ENCODE measurements at regions not wholly inside any gene's neighbourhood (a gene's known extent, or its start where the extent isn't known, plus 50 kb on each side); places are given as distances from the start of the nearest gene placed in this dataset.
"Not testable (repeated sequence)": the region's sequence is repeated elsewhere in the genome, so short reads cannot be mapped to it uniquely, and the experiment has no call there.

DNA sequence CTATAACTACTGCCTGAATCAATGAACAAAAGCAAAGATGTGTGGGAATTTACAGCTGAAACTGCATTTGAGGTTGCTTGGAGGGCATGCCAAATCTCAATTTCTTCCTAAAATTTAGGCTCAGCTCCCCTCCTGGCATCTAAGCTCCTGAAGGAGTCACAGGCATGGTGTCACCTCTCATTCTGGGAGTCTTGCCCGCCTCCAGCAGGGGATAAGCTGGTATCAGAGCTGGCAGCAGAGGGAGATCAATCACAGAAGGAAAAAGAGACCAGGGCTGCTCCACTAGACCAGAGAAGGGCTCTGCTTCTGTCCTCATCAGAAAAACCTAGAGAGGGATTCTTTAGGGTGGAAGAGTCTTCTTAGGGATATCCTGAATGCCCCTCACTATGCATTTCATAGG lies 150.4 kb upstream of the SLC6A11 start:
- DNase-seq (ENCODE audit: low spot score): no peak

GRCh38 chr3:10666621-10667020 lies 149.4 kb upstream of the SLC6A11 start:
- no peak for DNase-seq (ENCODE audit: low spot score)

DNA sequence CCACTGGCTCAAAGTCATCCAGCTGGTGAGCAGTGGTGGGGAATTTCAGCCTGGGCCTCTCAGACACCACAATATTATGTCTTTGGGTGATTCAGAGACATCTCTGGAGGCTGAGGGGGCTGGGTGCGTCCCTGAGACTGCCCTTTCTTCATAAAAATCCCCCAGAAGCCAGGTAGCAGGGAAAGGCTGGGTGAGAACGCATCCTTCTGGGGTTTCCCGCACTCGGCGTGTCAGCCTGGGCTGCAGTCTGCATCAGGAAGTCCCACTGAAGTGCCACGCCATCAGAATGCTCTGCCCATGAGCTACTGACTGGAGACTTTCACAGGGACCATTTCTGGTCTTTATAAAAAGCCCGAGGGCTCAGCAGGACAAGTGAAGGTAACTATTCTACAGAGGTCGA lies 148.8 kb upstream of the SLC6A11 start:
- no peak for DNase-seq (ENCODE audit: low spot score)

- DNase-seq (ENCODE audit: low spot score): no peak
Observed at GRCh38 chr3:10667901-10668476, 148.0 kb upstream of the SLC6A11 start.

DNA sequence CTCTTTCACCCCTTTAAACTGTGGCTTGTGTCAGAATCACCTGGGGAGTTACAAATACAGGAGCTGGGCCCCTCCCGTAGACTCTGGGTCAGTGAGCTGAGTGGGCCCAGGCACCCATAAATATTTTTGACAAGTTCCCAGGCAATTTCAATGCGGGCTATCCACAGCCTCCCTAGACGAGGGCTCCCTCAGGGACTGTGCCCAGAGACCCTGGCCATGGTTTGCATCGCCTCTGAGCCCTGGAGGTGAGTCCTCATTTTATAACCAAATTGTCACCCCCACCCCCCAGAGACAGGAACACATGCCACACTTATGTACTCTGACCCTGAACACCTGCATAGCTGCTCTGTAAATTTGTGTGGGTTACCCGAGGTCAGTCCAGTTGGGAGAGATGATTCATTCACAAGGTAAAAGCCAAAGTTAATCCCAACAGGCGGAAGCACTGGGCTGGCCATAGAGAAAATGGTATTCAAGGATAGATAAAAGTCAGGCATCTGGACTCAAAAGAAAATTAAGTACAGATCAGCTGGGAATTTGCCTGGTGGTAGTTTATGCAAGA lies 146.5 kb upstream of the SLC6A11 start:
- no peak for DNase-seq (ENCODE audit: low spot score)

DNA sequence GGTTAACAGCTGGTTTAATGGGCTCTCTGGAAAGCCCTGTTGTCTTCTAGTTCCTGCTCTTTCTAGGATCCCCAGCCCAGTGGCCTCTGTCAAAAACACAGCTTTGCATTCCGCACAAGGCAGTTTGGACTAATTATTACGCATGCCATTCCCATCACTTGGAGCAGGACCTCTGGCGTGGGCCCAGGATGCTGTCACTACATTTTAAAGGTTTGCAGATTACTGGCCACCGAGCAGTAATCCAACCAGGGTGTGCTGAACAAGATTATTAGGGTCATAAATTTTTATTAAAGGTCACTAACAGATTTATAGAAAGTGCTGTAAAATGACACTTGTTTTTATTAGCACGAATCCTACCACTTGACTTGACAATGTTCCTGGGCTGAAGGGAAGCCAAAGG lies 143.6 kb upstream of the SLC6A11 start:
- no peak for DNase-seq (ENCODE audit: low spot score)

GRCh38 chr3:10674578-10674977 lies 141.4 kb upstream of the SLC6A11 start:
- DNase-seq (ENCODE audit: low spot score): no peak

DNA sequence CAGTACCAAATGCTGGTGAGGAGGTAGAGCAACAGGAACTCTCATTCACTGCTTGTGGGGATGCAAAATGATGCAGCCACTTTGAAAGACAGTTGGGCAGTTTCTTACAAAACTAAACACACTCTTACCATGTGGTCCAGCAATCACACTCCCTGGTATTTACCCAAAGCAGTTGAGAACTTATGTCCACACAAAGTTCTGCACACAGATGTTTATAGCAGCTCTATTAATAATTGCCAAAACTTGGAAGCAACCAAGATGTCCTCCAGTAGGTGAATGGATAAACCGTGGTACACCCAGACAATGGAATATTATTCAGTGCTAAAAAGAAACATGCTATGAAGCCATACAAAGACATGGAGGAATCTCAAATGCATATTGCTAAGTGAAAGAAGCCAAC lies 139.1 kb upstream of the SLC6A11 start:
- DNase-seq (ENCODE audit: low spot score): no peak

GRCh38 chr3:10678796-10679376 lies 137.1 kb upstream of the SLC6A11 start:
- DNase-seq (ENCODE audit: low spot score): no peak

GRCh38 chr3:10680796-10681195 lies 135.2 kb upstream of the SLC6A11 start:
- no peak for DNase-seq (ENCODE audit: low spot score)

GRCh38 chr3:10682692-10683091 lies 133.3 kb upstream of the SLC6A11 start:
- DNase-seq (ENCODE audit: low spot score): no peak

DNA sequence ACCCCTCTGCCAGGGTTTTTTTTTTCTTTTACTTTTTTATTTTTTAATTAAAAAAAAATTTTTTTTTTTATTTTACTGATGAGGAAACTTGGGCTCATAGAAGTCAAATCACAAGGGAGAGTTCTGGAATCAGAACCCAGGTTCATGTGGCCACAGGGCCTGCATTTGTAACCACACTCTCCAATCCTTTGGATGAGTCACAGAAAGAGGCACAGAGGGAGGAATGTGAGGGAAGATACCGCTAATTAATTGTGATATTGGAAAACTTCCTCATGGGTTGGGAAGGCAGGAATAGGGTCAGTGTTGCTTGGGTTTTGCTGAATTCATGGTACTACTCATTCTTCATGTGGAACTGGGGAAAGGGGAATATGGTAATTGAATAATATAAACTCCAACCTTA lies 132.9 kb upstream of the SLC6A11 start:
- DNase-seq (ENCODE audit: low spot score): no peak

GRCh38 chr3:10688126-10688525 lies 127.9 kb upstream of the SLC6A11 start:
- no peak for DNase-seq (ENCODE audit: low spot score)

- DNase-seq (ENCODE audit: low spot score): no peak
Observed at GRCh38 chr3:10688548-10689172, 127.4 kb upstream of the SLC6A11 start.

DNA sequence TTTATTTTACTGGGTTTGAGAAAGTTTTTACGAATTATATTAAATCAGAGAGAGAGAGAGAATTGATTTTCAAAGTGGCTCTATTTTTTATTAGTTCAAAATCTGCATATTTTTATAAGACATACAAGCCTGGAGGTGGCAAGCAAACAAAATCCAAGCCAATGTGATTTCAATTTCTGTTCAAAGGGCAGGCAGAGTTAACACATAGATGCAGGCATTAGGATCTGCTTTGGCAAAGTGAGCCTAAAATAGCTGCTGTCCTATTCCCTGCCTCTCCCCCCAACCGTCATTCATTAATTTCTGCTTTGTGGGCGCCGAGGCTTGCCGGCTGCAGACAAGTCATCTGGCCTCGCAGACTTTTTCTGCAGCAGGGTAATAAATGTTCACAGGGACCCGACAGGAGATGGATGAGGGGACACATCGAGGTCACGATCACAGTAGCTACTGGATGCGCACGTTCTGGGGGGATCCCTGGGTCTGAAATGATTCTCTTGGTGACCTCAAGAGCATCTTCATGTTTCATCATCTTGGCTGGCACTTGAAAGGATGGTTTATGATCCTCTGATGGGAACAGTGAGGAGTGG lies 123.9 kb upstream of the SLC6A11 start:
- no peak for DNase-seq (ENCODE audit: low spot score)

- DNase-seq (ENCODE audit: low spot score): no peak
Observed at GRCh38 chr3:10693457-10693856, 122.6 kb upstream of the SLC6A11 start.

- DNase-seq (ENCODE audit: low spot score): no peak
Observed at GRCh38 chr3:10694179-10694578, 121.8 kb upstream of the SLC6A11 start.

GRCh38 chr3:10695186-10695585 lies 120.8 kb upstream of the SLC6A11 start:
- DNase-seq (ENCODE audit: low spot score): not testable (repeated sequence)

- no peak for DNase-seq (ENCODE audit: low spot score)
Observed at GRCh38 chr3:10695595-10696285, 120.3 kb upstream of the SLC6A11 start.

DNA sequence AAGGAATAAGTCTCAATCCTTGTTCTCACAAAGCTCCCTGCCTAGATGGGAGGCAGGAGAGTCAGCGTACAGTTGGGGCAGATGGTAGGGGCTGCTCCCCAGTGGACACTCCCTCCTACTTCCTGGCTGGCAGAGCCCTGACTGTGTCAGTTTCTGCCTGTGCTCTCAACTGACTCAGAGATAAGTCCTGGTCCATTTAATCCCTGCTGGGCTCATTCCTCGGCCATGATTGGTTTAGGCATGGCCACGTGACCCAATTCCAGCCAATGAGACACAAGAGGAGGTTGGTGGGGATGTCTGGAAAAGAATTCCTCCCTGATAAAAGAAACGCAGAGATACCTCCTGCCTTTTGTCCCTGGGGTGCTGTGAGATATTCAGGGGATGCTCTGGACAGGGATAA lies 118.1 kb upstream of the SLC6A11 start:
- no peak for DNase-seq (ENCODE audit: low spot score)

- DNase-seq (ENCODE audit: low spot score): no peak
Observed at GRCh38 chr3:10700821-10701220, 115.2 kb upstream of the SLC6A11 start.

DNA sequence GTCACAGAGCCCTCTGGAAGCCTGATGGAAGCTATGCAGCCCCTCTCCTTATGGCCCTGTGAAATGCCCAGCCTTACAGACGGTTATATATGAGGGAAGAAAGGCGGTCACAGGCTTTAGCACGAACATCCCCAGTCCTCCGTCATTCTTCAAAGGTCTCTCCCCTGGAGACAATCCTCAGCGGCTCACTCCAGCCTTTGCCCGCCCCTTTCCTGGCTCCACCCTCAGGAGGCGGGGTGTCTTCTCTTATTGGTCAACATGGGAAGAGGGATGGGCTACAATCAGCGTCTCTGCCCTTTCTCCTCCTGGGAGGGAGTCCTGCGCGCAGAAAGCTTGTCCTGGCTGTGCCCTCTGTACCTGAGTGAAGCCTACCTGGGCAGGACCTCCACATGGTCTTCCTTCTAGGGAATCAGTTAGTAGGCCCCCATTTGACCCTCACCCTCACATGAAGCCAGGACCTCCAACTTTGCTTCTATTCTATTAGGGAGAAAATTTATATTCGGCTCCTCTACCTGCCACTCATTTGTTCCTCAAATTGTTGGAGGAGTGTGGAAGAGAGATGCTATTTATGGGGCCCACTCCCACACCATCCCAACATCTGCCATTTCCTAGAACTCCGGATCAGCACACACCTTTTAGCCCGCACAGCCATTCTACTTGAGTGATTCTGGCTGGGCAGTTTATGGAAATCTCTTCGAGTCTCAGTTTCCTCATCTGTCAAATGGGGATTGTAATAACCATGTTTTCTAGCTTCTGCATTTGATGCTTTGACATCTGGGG lies 112.9 kb upstream of the SLC6A11 start:
- DNase-seq (ENCODE audit: low spot score): no peak
